GM23338 (cell line): ENCODE measurements at regions not wholly inside any gene's neighbourhood (a gene's known extent, or its start where the extent isn't known, plus 50 kb on each side); places are given as distances from the start of the nearest gene placed in this dataset.

Experiments used
- ATAC-seq: fragments of 200-7000 bp; cut with Tn5 transposase; 3 replicates; pipeline ENCODE4 v1.9.1; 2020
- DNase-seq: peaks from one replicate; pipeline ENCODE4 v3.0.0-alpha.2; 2015; ENCODE audit warnings: low spot score
- H2AFZ ChIP-seq: fragments of 200-600 bp; sonication (generic); 2 replicates; pipeline ENCODE4 v1.8.0; 2016; ENCODE audit warnings: antibody characterized with exemption, mild to moderate bottlenecking, moderate library complexity
- H3F3A ChIP-seq: fragments of 200-600 bp; sonication (generic); replicated peaks from 2 replicates; pipeline ENCODE4 v1.8.0; 2017; ENCODE audit warnings: antibody characterized with exemption, mixed run types, low read depth
- H3K27ac ChIP-seq: fragments of 200-600 bp; sonication (generic); 2 replicates; pipeline ENCODE4 v1.6.1; 2016; ENCODE audit warnings: low read depth
- H3K27me3 ChIP-seq: fragments of 200-600 bp; sonication (generic); 2 replicates; pipeline ENCODE4 v1.8.0; 2016; ENCODE audit warnings: mild to moderate bottlenecking, mixed run types, moderate library complexity; ENCODE audit not compliant: insufficient read depth
- H3K36me3 ChIP-seq: fragments of 200-600 bp; sonication (generic); 2 replicates; pipeline ENCODE4 v1.8.0; 2016; ENCODE audit warnings: mild to moderate bottlenecking; ENCODE audit not compliant: insufficient read depth
- H3K4me1 ChIP-seq: fragments of 200-600 bp; sonication (generic); 2 replicates; pipeline ENCODE4 v1.8.0; 2016; ENCODE audit warnings: mild to moderate bottlenecking, moderate library complexity; ENCODE audit not compliant: insufficient read depth
- H3K4me2 ChIP-seq: fragments of 200-600 bp; sonication (generic); 2 replicates; pipeline ENCODE4 v1.7.1; 2017; ENCODE audit warnings: mixed run types
- H3K4me3 ChIP-seq: fragments of 200-600 bp; sonication (generic); 2 replicates; pipeline ENCODE4 v1.6.1; 2016; ENCODE audit warnings: mixed run types
- H3K79me2 ChIP-seq: fragments of 200-600 bp; sonication (generic); replicated peaks from 2 replicates; pipeline ENCODE4 v1.8.0; 2017; ENCODE audit warnings: mild to moderate bottlenecking; ENCODE audit not compliant: insufficient read depth
- H3K9me2 ChIP-seq: fragments of 200-600 bp; sonication (generic); 2 replicates; pipeline ENCODE4 v1.8.0; 2017; ENCODE audit not compliant: insufficient read depth
- H4K20me1 ChIP-seq: fragments of 200-600 bp; sonication (generic); replicated peaks from 2 replicates; pipeline ENCODE4 v1.8.0; 2017; ENCODE audit warnings: mild to moderate bottlenecking; ENCODE audit not compliant: insufficient read depth
- H3K27ac Mint-ChIP-seq: 2 replicates; pipeline ENCODE4 v1.8.0; 2020; ENCODE audit warnings: inconsistent platforms, mild to moderate bottlenecking, moderate library complexity, mixed read lengths
- H3K27me3 Mint-ChIP-seq: 3 replicates; pipeline ENCODE4 v1.8.0; 2022; ENCODE audit warnings: low read depth, mild to moderate bottlenecking, moderate library complexity, mixed read lengths, inconsistent platforms; ENCODE audit not compliant: insufficient read depth, poor library complexity
- H3K36me3 Mint-ChIP-seq: 3 replicates; pipeline ENCODE4 v1.8.0; 2021; ENCODE audit warnings: low read depth, mild to moderate bottlenecking, inconsistent platforms, moderate library complexity, mixed read lengths
- H3K4me1 Mint-ChIP-seq: 3 replicates; pipeline ENCODE4 v1.8.0; 2020; ENCODE audit warnings: mild to moderate bottlenecking, inconsistent platforms, mixed read lengths
- H3K4me3 Mint-ChIP-seq: 3 replicates; pipeline ENCODE4 v1.8.0; 2021; ENCODE audit warnings: moderate library complexity, mild to moderate bottlenecking, inconsistent platforms, mixed read lengths
- H3K9me3 Mint-ChIP-seq: 3 replicates; pipeline ENCODE4 v1.8.0; 2020; ENCODE audit warnings: moderate library complexity, mild to moderate bottlenecking, inconsistent platforms, mixed read lengths
- CREB1 ChIP-seq: fragments of 250-450 bp; sonication (Bioruptor Pico); IDR thresholded peaks from 2 replicates; pipeline ENCODE4 v1.5.0; 2020; ENCODE audit warnings: low read depth, mild to moderate bottlenecking, moderate library complexity
- CTCF ChIP-seq, 2 experiments: fragments of 200-600 bp in 1 of 2; sonication (generic) in 1 of 2; conservative IDR thresholded peaks; 2 replicates each; pipeline versions ENCODE4 v1.5.1 to v1.6.1; 2016 to 2017; ENCODE audit warnings: antibody characterized with exemption in 2 of 2, low read depth in 2 of 2, mild to moderate bottlenecking in 2 of 2, moderate library complexity in 1 of 2
- ETS1 ChIP-seq: IDR thresholded peaks from 2 replicates; pipeline ENCODE4 v1.6.1; 2016; ENCODE audit warnings: antibody characterized with exemption
- EZH2 ChIP-seq: fragments of 200-600 bp; sonication (generic); IDR thresholded peaks from one replicate; pipeline ENCODE4 v1.8.0; 2017; ENCODE audit warnings: antibody characterized with exemption, mild to moderate bottlenecking, low read depth; ENCODE audit not compliant: unreplicated experiment
- EZH2phosphoT487 ChIP-seq: fragments of 200-600 bp; sonication (generic); IDR thresholded peaks from one replicate; pipeline ENCODE4 v1.8.1; 2018; ENCODE audit warnings: antibody characterized with exemption; ENCODE audit not compliant: unreplicated experiment
- JUNB ChIP-seq: IDR thresholded peaks from one replicate; pipeline ENCODE4 v1.6.1; 2016; ENCODE audit warnings: antibody characterized with exemption; ENCODE audit not compliant: unreplicated experiment
- NANOG ChIP-seq: IDR thresholded peaks from 2 replicates; pipeline ENCODE4 v1.6.1; 2016; ENCODE audit warnings: antibody characterized with exemption, borderline replicate concordance
- POLR2AphosphoS5 ChIP-seq: IDR thresholded peaks from 2 replicates; pipeline ENCODE4 v1.6.1; 2016; ENCODE audit warnings: antibody characterized with exemption, low read depth
- REST ChIP-seq: IDR thresholded peaks from one replicate; pipeline ENCODE4 v1.6.1; 2018; ENCODE audit warnings: antibody characterized with exemption; ENCODE audit not compliant: unreplicated experiment
- STAT1 ChIP-seq: IDR thresholded peaks from one replicate; pipeline ENCODE4 v1.6.1; 2016; ENCODE audit warnings: antibody characterized with exemption; ENCODE audit not compliant: unreplicated experiment
- ZNF114 ChIP-seq: fragments of 250-450 bp; sonication (Bioruptor Pico); IDR thresholded peaks from 2 replicates; pipeline ENCODE4 v1.5.0; 2020; ENCODE audit warnings: mild to moderate bottlenecking, moderate library complexity
- ZNF331 ChIP-seq: fragments of 250-450 bp; sonication (Bioruptor Pico); IDR thresholded peaks from 2 replicates; pipeline ENCODE4 v1.5.0; 2020; ENCODE audit warnings: low read depth, mild to moderate bottlenecking, moderate library complexity
- ZNF462 ChIP-seq: fragments of 250-450 bp; sonication (Bioruptor Pico); IDR thresholded peaks from 2 replicates; pipeline ENCODE4 v1.5.0; 2020; ENCODE audit warnings: mild to moderate bottlenecking, moderate library complexity

- no peaks in the 10 kb centered on the region for H3K36me3 Mint-ChIP-seq
Observed at GRCh38 chr12:13374793-13375192, 178.3 kb downstream of the EMP1 start.

More at GRCh38 chr12:13374793-13375192, 178.3 kb downstream of the EMP1 start:
- H3K9me2 ChIP-seq = peaks cover 16% of the 10 kb centered on the region; the same call in 1 of the 2 replicates
- Mint-ChIP-seq H3K27ac (no peak overlapping the region), H3K27me3 (peaks cover 2% of the 10 kb centered on the region), H3K4me1 (peaks cover 4% of the 10 kb centered on the region; the same call in 2 of the 3 replicates), H3K4me3 (no peak overlapping the region), H3K9me3 (peaks cover 7% of the 10 kb centered on the region)
- ATAC-seq (no peak), DNase-seq (no peak)
- no peak overlapping the region for H2AFZ ChIP-seq
- no peaks in the 10 kb centered on the region for H3K36me3 ChIP-seq
- H3K4me2 ChIP-seq = no peak overlapping the region
- H3K4me1 ChIP-seq = no peaks in the 10 kb centered on the region
- no peak overlapping the region for H3K4me3 ChIP-seq
- no peak for TF ChIP-seq POLR2AphosphoS5
- no peak for TF ChIP-seq ETS1
- no peak for TF ChIP-seq ZNF114 (CRISPR knock-in tag)
- no peak for TF ChIP-seq REST
- TF ChIP-seq JUNB = no peak
- TF ChIP-seq ZNF331 (CRISPR knock-in tag) = no peak
- no peak for TF ChIP-seq ZNF462
- TF ChIP-seq EZH2phosphoT487 = no peak
- TF ChIP-seq NANOG = no peak
- no peak for TF ChIP-seq STAT1
- no peak for TF ChIP-seq CREB1 (CRISPR knock-in tag)
- no peak for TF ChIP-seq EZH2
- TF ChIP-seq CTCF (conservative IDR thresholded peaks at IDR 0.05; ENCODE audit: low read depth in 2 of 2) = no peak
- H3K27me3 ChIP-seq = no peaks in the 10 kb centered on the region
- H3K79me2 ChIP-seq = no peaks in the 10 kb centered on the region
- H4K20me1 ChIP-seq = no peaks in the 10 kb centered on the region
- no peak overlapping the region for H3K27ac ChIP-seq
- H3F3A ChIP-seq = no peaks in the 10 kb centered on the region
